Endothelial cell of umbilical vein (primary cell): ENCODE measurements at regions not wholly inside any gene's neighbourhood (a gene's known extent, or its start where the extent isn't known, plus 50 kb on each side); places are given as distances from the start of the nearest gene placed in this dataset.

Experiments
- BruUV-seq: library from RNA; stranded (reverse); fragments of 400-500 nt; replicated peaks from 2 replicates; lab custom pipeline; 2021; lab: Mats Ljungman, UMichigan
- CTCF ChIA-PET: fragments of 300-600, 350-600 bp; sonication (Branson Sonifier 250); formaldehyde crosslinking; loops from one replicate; lab custom pipeline; 2021; ENCODE audit warnings: antibody characterized with exemption, inconsistent platforms; lab: Charles Lee
- POLR2A ChIA-PET: fragments of 300-600, 350-600 bp; sonication (Branson Sonifier 250); formaldehyde crosslinking; loops from one replicate; lab custom pipeline; 2021; ENCODE audit warnings: antibody characterized with exemption, inconsistent platforms; lab: Charles Lee
- DNase-seq: peaks from one replicate; pipeline ENCODE4 v3.0.0-alpha.2; 2011; ENCODE audit warnings: low read depth, low spot score
- FAIRE-seq: peaks from 2 replicates; lab custom pipeline; 2011; peaks lifted over from hg19 to GRCh38; lab: Jason Lieb, UNC
- H2AFZ ChIP-seq: 2 replicates; pipeline ENCODE4 v1.6.0; 2012; ENCODE audit warnings: low read depth, low read length, control low read depth, inconsistent platforms
- H3K27ac ChIP-seq: 2 replicates; pipeline ENCODE4 v1.5.1; 2011; ENCODE audit warnings: low read depth, mild to moderate bottlenecking, control low read depth, low read length, moderate library complexity; ENCODE audit not compliant: insufficient read depth
- H3K27me3 ChIP-seq, 2 experiments: 2 replicates each; pipeline versions ENCODE4 v1.6.0 to v1.6.1; 2011; ENCODE audit warnings: low read length in 2 of 2, mixed read lengths in 1 of 2; ENCODE audit not compliant: control insufficient read depth in 2 of 2, insufficient read depth in 2 of 2
- H3K36me3 ChIP-seq, 2 experiments: 2 replicates in 1 of 2; 3 replicates in 1 of 2; pipeline ENCODE4 v1.5.1; 2011; ENCODE audit warnings: low read length in 2 of 2, mild to moderate bottlenecking in 1 of 2, moderate library complexity in 1 of 2; ENCODE audit not compliant: control insufficient read depth in 2 of 2, insufficient read depth in 2 of 2; ENCODE audit errors: extremely low read depth in 1 of 2
- H3K4me1 ChIP-seq: 3 replicates; pipeline ENCODE4 v1.5.1; 2011; ENCODE audit warnings: mild to moderate bottlenecking, low read length; ENCODE audit not compliant: control insufficient read depth, insufficient read depth; ENCODE audit errors: extremely low read depth
- H3K4me2 ChIP-seq: 2 replicates; pipeline ENCODE4 v1.6.1; 2011; ENCODE audit warnings: low read length, control low read depth, mixed read lengths; ENCODE audit not compliant: insufficient read depth
- H3K4me3 ChIP-seq, 3 experiments: fragments of 200-600 bp in 1 of 3; sonication (generic), shearing (Covaris generic) in 1 of 3; replicated peaks in 1 of 3; 2 replicates each; pipeline ENCODE4 v1.5.1; 2011 to 2016; ENCODE audit warnings: control low read depth in 3 of 3, low read length in 3 of 3, mild to moderate bottlenecking in 2 of 3, inconsistent platforms in 1 of 3, low read depth in 1 of 3, moderate library complexity in 1 of 3; ENCODE audit not compliant: insufficient read depth in 1 of 3
- H3K79me2 ChIP-seq: 2 replicates; pipeline ENCODE4 v1.6.0; 2012; ENCODE audit warnings: low read length, inconsistent platforms; ENCODE audit not compliant: control insufficient read depth, insufficient read depth
- H3K9ac ChIP-seq: replicated peaks from 2 replicates; pipeline ENCODE3; 2011; ENCODE audit warnings: low read length, control low read depth; ENCODE audit not compliant: insufficient read depth; ENCODE audit errors: extremely low read depth
- H3K9me1 ChIP-seq: replicated peaks from 3 replicates; pipeline ENCODE4 v1.6.0; 2011; ENCODE audit warnings: mild to moderate bottlenecking, low read length; ENCODE audit not compliant: control insufficient read depth, insufficient read depth; ENCODE audit errors: extremely low read depth
- H3K9me3 ChIP-seq: replicated peaks from 2 replicates; pipeline ENCODE4 v1.5.1; 2012; ENCODE audit warnings: low read length, inconsistent platforms; ENCODE audit not compliant: control insufficient read depth, insufficient read depth
- H4K20me1 ChIP-seq: replicated peaks from 2 replicates; pipeline ENCODE3; 2011; ENCODE audit warnings: mild to moderate bottlenecking, low read length; ENCODE audit not compliant: control insufficient read depth, insufficient read depth; ENCODE audit errors: extremely low read depth
- CTCF ChIP-seq, 2 donors: IDR thresholded peaks; 1 replicate in 1 of 2; 2 replicates in 1 of 2; pipeline ENCODE4 v1.5.1; 2011; ENCODE audit warnings: low read length in 2 of 2, mild to moderate bottlenecking in 2 of 2, moderate library complexity in 2 of 2, control low read depth in 1 of 2, inconsistent platforms in 1 of 2, low read depth in 1 of 2; ENCODE audit not compliant: insufficient read depth in 1 of 2; ENCODE audit errors: extremely low read depth in 1 of 2
- EZH2 ChIP-seq: IDR thresholded peaks from 2 replicates; pipeline ENCODE4 v1.6.1; 2012; ENCODE audit warnings: borderline replicate concordance, low read depth, mild to moderate bottlenecking, moderate library complexity, low read length, inconsistent platforms; ENCODE audit not compliant: severe bottlenecking
- FOS ChIP-seq: IDR thresholded peaks from 2 replicates; pipeline ENCODE4 v1.6.1; 2011; ENCODE audit warnings: mild to moderate bottlenecking, low read length, moderate library complexity, borderline replicate concordance; ENCODE audit not compliant: insufficient read depth
- GATA2 ChIP-seq: IDR thresholded peaks from 2 replicates; pipeline ENCODE4 v1.7.0; 2011; ENCODE audit warnings: low read depth, mild to moderate bottlenecking, moderate library complexity, mixed read lengths, low read length; ENCODE audit not compliant: insufficient read length, insufficient read depth
- JUN ChIP-seq: IDR thresholded peaks from 2 replicates; pipeline ENCODE4 v1.6.1; 2011; ENCODE audit warnings: borderline replicate concordance, low read depth; ENCODE audit not compliant: insufficient read length, insufficient read depth
- MAX ChIP-seq: IDR thresholded peaks from 2 replicates; pipeline ENCODE4 v1.6.1; 2011; ENCODE audit not compliant: insufficient read depth, insufficient read length
- MYC ChIP-seq: IDR thresholded peaks from one replicate; pipeline ENCODE4 v1.6.1; 2011; ENCODE audit warnings: mild to moderate bottlenecking, low read depth, low read length
- POLR2A ChIP-seq: IDR thresholded peaks from 2 replicates; pipeline ENCODE4 v1.6.1; 2012; ENCODE audit warnings: low read depth, mild to moderate bottlenecking, control low read depth, low read length
- dilution Hi-C: fragments of 300-500 bp; cut with MboI; formaldehyde crosslinking; loops from one replicate; pipeline ENCODE4 v1.15.0; 2019; ENCODE audit warnings: low sequenced_read_pairs; ENCODE audit not compliant: extremely low pct_ligation_motif_present
- intact Hi-C: fragments of 100-400 bp; cut with micrococcal nuclease; formaldehyde crosslinking; loops from one replicate; pipeline ENCODE4 v1.10.0; 2022

GRCh38 chr13:111906306-111906705, 160.6 kb upstream of the SOX1 start:
- no peak for FAIRE-seq
- no TSS peak for BruUV-seq
- CTCF ChIA-PET: no interaction called here

More at GRCh38 chr13:111906306-111906705, 160.6 kb upstream of the SOX1 start:
- Histone ChIP-seq H3K27ac (no peak overlapping the region), H3K4me3 (no peak overlapping the region), H3K4me2 (no peak overlapping the region), H3K9me3 (peaks cover 8% of the 10 kb centered on the region), H3K9ac (no peak overlapping the region), H3K36me3 (no peaks in the 10 kb centered on the region), H4K20me1 (no peaks in the 10 kb centered on the region), H3K4me1 (no peaks in the 10 kb centered on the region), H3K79me2 (no peaks in the 10 kb centered on the region), H3K27me3 (no peaks in the 10 kb centered on the region), H2AFZ (no peak overlapping the region), H3K9me1 (no peaks in the 10 kb centered on the region)
- no peak for DNase-seq
- dilution Hi-C loops (no loop called here), intact Hi-C loops (no loop called here)
- no peak for TF ChIP-seq EZH2
- no peak for TF ChIP-seq GATA2
- no peak for TF ChIP-seq CTCF (IDR thresholded peaks at IDR 0.05; ENCODE audit: extremely low read depth in 1 of 2, insufficient read depth in 1 of 2, low read depth in 1 of 2, low read length in 2 of 2)
- TF ChIP-seq FOS: no peak
- TF ChIP-seq POLR2A: no peak
- no peak for TF ChIP-seq JUN
- TF ChIP-seq MAX: no peak
- TF ChIP-seq MYC: no peak
- POLR2A ChIA-PET: no interaction called here
